WTC11 (cell line): ENCODE measurements at regions not wholly inside any gene's neighbourhood (a gene's known extent, or its start where the extent isn't known, plus 50 kb on each side); places are given as distances from the start of the nearest gene placed in this dataset.

ENCODE experiments used
- ATAC-seq: fragments of 200-7000 bp; cut with Tn5 transposase; 2 replicates; pipeline ENCODE4 v1.10.0; 2021; ENCODE audit warnings: mild to moderate bottlenecking, moderate library complexity
- CTCF ChIA-PET: fragments of 300-600 bp; sonication (Branson Sonifier 250); formaldehyde crosslinking; loops from one replicate; lab custom pipeline; 2021; ENCODE audit warnings: antibody characterized with exemption; lab: Charles Lee
- POLR2A ChIA-PET: fragments of 350-600 bp; sonication (Branson Sonifier 250); formaldehyde crosslinking; loops from one replicate; lab custom pipeline; 2021; ENCODE audit warnings: antibody characterized with exemption; lab: Charles Lee
- DNase-seq: peaks from one replicate; pipeline ENCODE4 v3.0.0; 2021; ENCODE audit warnings: low spot score
- H3K27ac Mint-ChIP-seq: 2 replicates; pipeline ENCODE4 v1.8.0; 2021; ENCODE audit warnings: mixed read lengths
- H3K27me3 Mint-ChIP-seq: 2 replicates; pipeline ENCODE4 v1.8.0; 2021; ENCODE audit warnings: low read depth, mild to moderate bottlenecking, moderate library complexity, mixed read lengths
- H3K36me3 Mint-ChIP-seq: 2 replicates; pipeline ENCODE4 v1.8.0; 2021; ENCODE audit warnings: mixed read lengths
- H3K4me1 Mint-ChIP-seq: 2 replicates; pipeline ENCODE4 v1.8.0; 2022; ENCODE audit warnings: mixed read lengths
- H3K4me3 Mint-ChIP-seq: 2 replicates; pipeline ENCODE4 v1.8.0; 2021; ENCODE audit warnings: mild to moderate bottlenecking, moderate library complexity, mixed read lengths
- H3K9me3 Mint-ChIP-seq: 2 replicates; pipeline ENCODE4 v1.8.0; 2021; ENCODE audit warnings: mixed read lengths
- CDX4 ChIP-seq: fragments of 250-450 bp; sonication (Bioruptor Pico); IDR thresholded peaks from 2 replicates; pipeline ENCODE4 v1.9.0; 2021; ENCODE audit warnings: moderate library complexity, mild to moderate bottlenecking, inconsistent platforms, borderline replicate concordance
- CTCF ChIP-seq: fragments of 200-600 bp; IDR thresholded peaks from 2 replicates; pipeline ENCODE4 v1.8.0; 2022; ENCODE audit warnings: antibody characterized with exemption
- ESRRA ChIP-seq: sonication (generic); formaldehyde crosslinking; IDR thresholded peaks from 2 replicates; pipeline ENCODE4 v1.8.1; 2022; ENCODE audit warnings: mild to moderate bottlenecking, missing genetic modification reagents, borderline replicate concordance
- FOXP1 ChIP-seq: sonication (generic); formaldehyde crosslinking; IDR thresholded peaks from 2 replicates; pipeline ENCODE4 v1.8.0; 2022; ENCODE audit warnings: missing genetic modification reagents, mild to moderate bottlenecking, moderate library complexity, borderline replicate concordance
- GABPB1 ChIP-seq: sonication (generic); formaldehyde crosslinking; IDR thresholded peaks from 2 replicates; pipeline ENCODE4 v1.8.1; 2023; ENCODE audit warnings: mild to moderate bottlenecking, missing genetic modification reagents
- NFYB ChIP-seq: sonication (generic); formaldehyde crosslinking; conservative IDR thresholded peaks from 2 replicates; pipeline ENCODE4 v1.8.0; 2022; ENCODE audit warnings: low read depth, missing genetic modification reagents
- NR1H2 ChIP-seq: sonication (generic); formaldehyde crosslinking; IDR thresholded peaks from 2 replicates; pipeline ENCODE4 v1.9.0; 2021; ENCODE audit warnings: mild to moderate bottlenecking, moderate library complexity, missing genetic modification reagents
- PRRX2 ChIP-seq: fragments of 250-450 bp; sonication (Bioruptor Pico); IDR thresholded peaks from 2 replicates; pipeline ENCODE4 v1.8.0; 2021; ENCODE audit warnings: mild to moderate bottlenecking
- RELA ChIP-seq: sonication (generic); formaldehyde crosslinking; IDR thresholded peaks from 2 replicates; pipeline ENCODE4 v1.8.1; 2022; ENCODE audit warnings: missing genetic modification reagents, mild to moderate bottlenecking, borderline replicate concordance
- TP53 ChIP-seq: sonication (generic); formaldehyde crosslinking; IDR thresholded peaks from 2 replicates; pipeline ENCODE4 v1.8.1; 2023; ENCODE audit warnings: mild to moderate bottlenecking, missing genetic modification reagents
- ZNF138 ChIP-seq: sonication (generic); formaldehyde crosslinking; conservative IDR thresholded peaks from 2 replicates; pipeline ENCODE4 v1.8.1; 2022; ENCODE audit warnings: mild to moderate bottlenecking, moderate library complexity, missing genetic modification reagents
- ZNF219 ChIP-seq: sonication (generic); formaldehyde crosslinking; IDR thresholded peaks from 2 replicates; pipeline ENCODE4 v1.8.0; 2023; ENCODE audit warnings: missing genetic modification reagents, mild to moderate bottlenecking, borderline replicate concordance
- ZNF317 ChIP-seq: sonication (generic); formaldehyde crosslinking; IDR thresholded peaks from 2 replicates; pipeline ENCODE4 v1.8.1; 2023; ENCODE audit warnings: low read depth, mild to moderate bottlenecking, moderate library complexity, missing genetic modification reagents, borderline replicate concordance
- ZNF671 ChIP-seq: fragments of 250-450 bp; sonication (Bioruptor Pico); IDR thresholded peaks from 2 replicates; pipeline ENCODE4 v1.8.0; 2021; ENCODE audit warnings: mild to moderate bottlenecking
- ZSCAN18 ChIP-seq: fragments of 250-450 bp; sonication (Bioruptor Pico); IDR thresholded peaks from 2 replicates; pipeline ENCODE4 v2.1.2; 2022; ENCODE audit warnings: mild to moderate bottlenecking, moderate library complexity
- TF ChIP-seq, protein P1 (sequence below): fragments of 250-450 bp; sonication (Bioruptor Pico); IDR thresholded peaks from 2 replicates; pipeline ENCODE4 v1.9.0; 2021; ENCODE audit warnings: mild to moderate bottlenecking, borderline replicate concordance
- TF ChIP-seq, protein P2 (sequence below): sonication (generic); formaldehyde crosslinking; IDR thresholded peaks from 2 replicates; pipeline ENCODE4 v1.8.1; 2022; ENCODE audit warnings: mild to moderate bottlenecking, missing genetic modification reagents, moderate library complexity, borderline replicate concordance
- TF ChIP-seq, protein P3 (sequence below): sonication (generic); formaldehyde crosslinking; IDR thresholded peaks from 2 replicates; pipeline ENCODE4 v1.8.1; 2022; ENCODE audit warnings: low read depth, mild to moderate bottlenecking, moderate library complexity, missing genetic modification reagents, borderline replicate concordance
- TF ChIP-seq, protein P4 (sequence below): sonication (generic); formaldehyde crosslinking; IDR thresholded peaks from 2 replicates; pipeline ENCODE4 v1.8.0; 2022; ENCODE audit warnings: mild to moderate bottlenecking, missing genetic modification reagents

- Mint-ChIP-seq H3K4me1 (no peaks in the 10 kb centered on the region), H3K36me3 (no peaks in the 10 kb centered on the region), H3K27me3 (no peaks in the 10 kb centered on the region; the same call in 1 of the 2 replicates), H3K9me3 (peaks cover 8% of the 10 kb centered on the region), H3K4me3 (no peak overlapping the region), H3K27ac (no peak overlapping the region; the same call in 1 of the 2 replicates)
- ATAC-seq (no peak), DNase-seq (no peak)
- no peak for TF ChIP-seq TP53 (CRISPR knock-in tag)
- TF ChIP-seq, protein P1, sequence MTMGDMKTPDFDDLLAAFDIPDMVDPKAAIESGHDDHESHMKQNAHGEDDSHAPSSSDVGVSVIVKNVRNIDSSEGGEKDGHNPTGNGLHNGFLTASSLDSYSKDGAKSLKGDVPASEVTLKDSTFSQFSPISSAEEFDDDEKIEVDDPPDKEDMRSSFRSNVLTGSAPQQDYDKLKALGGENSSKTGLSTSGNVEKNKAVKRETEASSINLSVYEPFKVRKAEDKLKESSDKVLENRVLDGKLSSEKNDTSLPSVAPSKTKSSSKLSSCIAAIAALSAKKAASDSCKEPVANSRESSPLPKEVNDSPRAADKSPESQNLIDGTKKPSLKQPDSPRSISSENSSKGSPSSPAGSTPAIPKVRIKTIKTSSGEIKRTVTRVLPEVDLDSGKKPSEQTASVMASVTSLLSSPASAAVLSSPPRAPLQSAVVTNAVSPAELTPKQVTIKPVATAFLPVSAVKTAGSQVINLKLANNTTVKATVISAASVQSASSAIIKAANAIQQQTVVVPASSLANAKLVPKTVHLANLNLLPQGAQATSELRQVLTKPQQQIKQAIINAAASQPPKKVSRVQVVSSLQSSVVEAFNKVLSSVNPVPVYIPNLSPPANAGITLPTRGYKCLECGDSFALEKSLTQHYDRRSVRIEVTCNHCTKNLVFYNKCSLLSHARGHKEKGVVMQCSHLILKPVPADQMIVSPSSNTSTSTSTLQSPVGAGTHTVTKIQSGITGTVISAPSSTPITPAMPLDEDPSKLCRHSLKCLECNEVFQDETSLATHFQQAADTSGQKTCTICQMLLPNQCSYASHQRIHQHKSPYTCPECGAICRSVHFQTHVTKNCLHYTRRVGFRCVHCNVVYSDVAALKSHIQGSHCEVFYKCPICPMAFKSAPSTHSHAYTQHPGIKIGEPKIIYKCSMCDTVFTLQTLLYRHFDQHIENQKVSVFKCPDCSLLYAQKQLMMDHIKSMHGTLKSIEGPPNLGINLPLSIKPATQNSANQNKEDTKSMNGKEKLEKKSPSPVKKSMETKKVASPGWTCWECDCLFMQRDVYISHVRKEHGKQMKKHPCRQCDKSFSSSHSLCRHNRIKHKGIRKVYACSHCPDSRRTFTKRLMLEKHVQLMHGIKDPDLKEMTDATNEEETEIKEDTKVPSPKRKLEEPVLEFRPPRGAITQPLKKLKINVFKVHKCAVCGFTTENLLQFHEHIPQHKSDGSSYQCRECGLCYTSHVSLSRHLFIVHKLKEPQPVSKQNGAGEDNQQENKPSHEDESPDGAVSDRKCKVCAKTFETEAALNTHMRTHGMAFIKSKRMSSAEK, result no peak
- TF ChIP-seq FOXP1, result no peak
- no peak for TF ChIP-seq CTCF
- no peak for TF ChIP-seq RELA
- no peak for TF ChIP-seq PRRX2
- TF ChIP-seq, protein P2, sequence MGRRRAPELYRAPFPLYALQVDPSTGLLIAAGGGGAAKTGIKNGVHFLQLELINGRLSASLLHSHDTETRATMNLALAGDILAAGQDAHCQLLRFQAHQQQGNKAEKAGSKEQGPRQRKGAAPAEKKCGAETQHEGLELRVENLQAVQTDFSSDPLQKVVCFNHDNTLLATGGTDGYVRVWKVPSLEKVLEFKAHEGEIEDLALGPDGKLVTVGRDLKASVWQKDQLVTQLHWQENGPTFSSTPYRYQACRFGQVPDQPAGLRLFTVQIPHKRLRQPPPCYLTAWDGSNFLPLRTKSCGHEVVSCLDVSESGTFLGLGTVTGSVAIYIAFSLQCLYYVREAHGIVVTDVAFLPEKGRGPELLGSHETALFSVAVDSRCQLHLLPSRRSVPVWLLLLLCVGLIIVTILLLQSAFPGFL (CRISPR knock-in tag), result no peak
- TF ChIP-seq CDX4 (CRISPR knock-in tag), result no peak
- no peak for TF ChIP-seq ESRRA (CRISPR knock-in tag)
- TF ChIP-seq ZNF671 (CRISPR knock-in tag), result no peak
- ChIA-PET POLR2A (no interaction called here), CTCF (no interaction called here)
Measured at GRCh38 chr9:27985714-27986113, 412.4 kb upstream of the C9orf72 start.

DNA sequence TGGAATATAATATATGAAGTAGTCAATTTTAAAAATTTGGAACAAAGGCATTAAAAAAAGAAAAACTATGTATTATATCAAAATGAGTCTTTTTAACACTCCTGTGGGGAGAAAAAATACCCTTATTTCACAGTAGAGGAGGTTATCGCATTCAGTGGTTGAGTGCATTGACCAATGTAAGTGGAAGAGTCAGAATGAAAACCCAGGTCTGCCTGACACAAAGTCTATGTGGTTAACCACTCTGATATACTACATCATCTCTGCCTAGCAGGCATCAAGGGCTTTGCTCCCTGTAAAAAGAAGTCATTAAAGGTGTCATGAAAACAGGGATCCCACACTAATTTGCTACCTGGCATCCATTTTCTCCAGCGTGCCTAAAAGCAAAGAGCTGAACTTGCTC is 417.2 kb upstream of the C9orf72 start:
- no peaks in the 10 kb centered on the region for H3K36me3 Mint-ChIP-seq
- no peak for DNase-seq
- no peak for ATAC-seq
- TF ChIP-seq PRRX2 (no peak), ZNF671 (CRISPR knock-in tag) (no peak), GABPB1 (no peak), ZNF219 (no peak), ZSCAN18 (CRISPR knock-in tag) (no peak), NR1H2 (CRISPR knock-in tag) (no peak), ZNF138 (CRISPR knock-in tag) (no peak), NFYB (no peak), ZNF317 (CRISPR knock-in tag) (no peak)
- TF ChIP-seq, protein P3, sequence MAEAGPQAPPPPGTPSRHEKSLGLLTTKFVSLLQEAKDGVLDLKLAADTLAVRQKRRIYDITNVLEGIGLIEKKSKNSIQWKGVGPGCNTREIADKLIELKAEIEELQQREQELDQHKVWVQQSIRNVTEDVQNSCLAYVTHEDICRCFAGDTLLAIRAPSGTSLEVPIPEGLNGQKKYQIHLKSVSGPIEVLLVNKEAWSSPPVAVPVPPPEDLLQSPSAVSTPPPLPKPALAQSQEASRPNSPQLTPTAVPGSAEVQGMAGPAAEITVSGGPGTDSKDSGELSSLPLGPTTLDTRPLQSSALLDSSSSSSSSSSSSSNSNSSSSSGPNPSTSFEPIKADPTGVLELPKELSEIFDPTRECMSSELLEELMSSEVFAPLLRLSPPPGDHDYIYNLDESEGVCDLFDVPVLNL (CRISPR knock-in tag), result no peak
- TF ChIP-seq, protein P4, sequence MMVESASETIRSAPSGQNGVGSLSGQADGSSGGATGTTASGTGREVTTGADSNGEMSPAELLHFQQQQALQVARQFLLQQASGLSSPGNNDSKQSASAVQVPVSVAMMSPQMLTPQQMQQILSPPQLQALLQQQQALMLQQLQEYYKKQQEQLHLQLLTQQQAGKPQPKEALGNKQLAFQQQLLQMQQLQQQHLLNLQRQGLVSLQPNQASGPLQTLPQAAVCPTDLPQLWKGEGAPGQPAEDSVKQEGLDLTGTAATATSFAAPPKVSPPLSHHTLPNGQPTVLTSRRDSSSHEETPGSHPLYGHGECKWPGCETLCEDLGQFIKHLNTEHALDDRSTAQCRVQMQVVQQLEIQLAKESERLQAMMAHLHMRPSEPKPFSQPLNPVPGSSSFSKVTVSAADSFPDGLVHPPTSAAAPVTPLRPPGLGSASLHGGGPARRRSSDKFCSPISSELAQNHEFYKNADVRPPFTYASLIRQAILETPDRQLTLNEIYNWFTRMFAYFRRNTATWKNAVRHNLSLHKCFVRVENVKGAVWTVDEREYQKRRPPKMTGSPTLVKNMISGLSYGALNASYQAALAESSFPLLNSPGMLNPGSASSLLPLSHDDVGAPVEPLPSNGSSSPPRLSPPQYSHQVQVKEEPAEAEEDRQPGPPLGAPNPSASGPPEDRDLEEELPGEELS, result no peak
- TF ChIP-seq, all 79 proteins: peak for 0
- Mint-ChIP-seq H3K4me3 (no peak overlapping the region), H3K4me1 (no peaks in the 10 kb centered on the region), H3K27me3 (no peaks in the 10 kb centered on the region; the same call in 1 of the 2 replicates), H3K9me3 (peaks cover 8% of the 10 kb centered on the region), H3K27ac (no peak overlapping the region)
- ChIA-PET POLR2A (no interaction called here), CTCF (interaction anchor here (1.3 kb wide), 1 partner anchor 102 kb away, joined by 3 read pairs; no protein-coding TSS in a partner anchor)
